OCI-LY7 (cell line): ENCODE measurements at regions not wholly inside any gene's neighbourhood (a gene's known extent, or its start where the extent isn't known, plus 50 kb on each side); places are given as distances from the start of the nearest gene placed in this dataset.
A peak's percentile ranks its signal among the peaks of the same experiment; 100 is the strongest.
"Not testable (repeated sequence)": the region's sequence is repeated elsewhere in the genome, so short reads cannot be mapped to it uniquely, and the experiment has no call there.

Experiments used
- BruUV-seq: library from RNA; stranded (reverse); fragments of 400-500 nt; replicated peaks from 2 replicates; lab custom pipeline; 2021; lab: Mats Ljungman, UMichigan
- CTCF ChIA-PET: fragments of 300-600 bp; sonication (Branson Sonifier 250); formaldehyde crosslinking; loops from one replicate; lab custom pipeline; 2022; ENCODE audit warnings: antibody characterized with exemption; ENCODE audit not compliant: unreplicated experiment; lab: Charles Lee
- POLR2A ChIA-PET: fragments of 300-600 bp; sonication (Branson Sonifier 250); formaldehyde crosslinking; loops from one replicate; lab custom pipeline; 2022; ENCODE audit warnings: antibody characterized with exemption; lab: Charles Lee
- DNase-seq: peaks from one replicate; pipeline ENCODE4 v3.0.0-alpha.2; 2015; ENCODE audit warnings: low spot score
- H2AFZ ChIP-seq: fragments of 200-600 bp; sonication (generic), shearing (Covaris generic); 2 replicates; pipeline ENCODE4 v1.6.1; 2014; ENCODE audit warnings: mild to moderate bottlenecking, antibody characterized with exemption, low read length, moderate library complexity
- H3K27ac ChIP-seq: fragments of 200-600 bp; sonication (generic); 2 replicates; pipeline ENCODE4 v1.5.1; 2014; ENCODE audit warnings: mixed run types, low read depth, mild to moderate bottlenecking, moderate library complexity, low read length, inconsistent platforms; ENCODE audit not compliant: poor library complexity, severe bottlenecking
- H3K36me3 ChIP-seq: fragments of 200-600 bp; sonication (generic); 2 replicates; pipeline ENCODE4 v1.6.1; 2014; ENCODE audit warnings: mild to moderate bottlenecking, antibody characterized with exemption, low read length, moderate library complexity, mixed read lengths; ENCODE audit not compliant: insufficient read depth
- H3K4me1 ChIP-seq: fragments of 200-600 bp; sonication (generic); 2 replicates; pipeline ENCODE4 v1.5.1; 2014; ENCODE audit warnings: mild to moderate bottlenecking, low read length; ENCODE audit not compliant: insufficient read depth, poor library complexity, severe bottlenecking
- H3K4me2 ChIP-seq: fragments of 200-600 bp; sonication (generic); 2 replicates; pipeline ENCODE4 v1.6.1; 2014; ENCODE audit warnings: mild to moderate bottlenecking, low read length
- H3K4me3 ChIP-seq: fragments of 200-600 bp; sonication (generic); 2 replicates; pipeline ENCODE4 v1.5.1; 2014; ENCODE audit warnings: mild to moderate bottlenecking, low read depth, low read length; ENCODE audit not compliant: poor library complexity, severe bottlenecking
- H3K79me2 ChIP-seq: fragments of 200-600 bp; sonication (generic); 2 replicates; pipeline ENCODE4 v1.6.1; 2016; ENCODE audit warnings: low read depth, mild to moderate bottlenecking, low read length, moderate library complexity, mixed read lengths; ENCODE audit not compliant: insufficient read depth
- H3K9me2 ChIP-seq: fragments of 200-600 bp; sonication (generic); 2 replicates; pipeline ENCODE4 v1.6.1; 2016; ENCODE audit warnings: mild to moderate bottlenecking, low read length, mixed read lengths; ENCODE audit not compliant: insufficient read depth
- H3K9me3 ChIP-seq: fragments of 200-600 bp; sonication (generic); 2 replicates; pipeline ENCODE4 v1.6.1; 2014; ENCODE audit warnings: mild to moderate bottlenecking, mixed run types, low read length, mixed read lengths
- H4K20me1 ChIP-seq: fragments of 200-600 bp; sonication (generic); 2 replicates; pipeline ENCODE4 v1.6.1; 2014; ENCODE audit warnings: mild to moderate bottlenecking, antibody characterized with exemption, low read length, moderate library complexity, mixed read lengths; ENCODE audit not compliant: insufficient read depth
- EZH2phosphoT487 ChIP-seq: fragments of 200-600 bp; sonication (generic); IDR thresholded peaks from 2 replicates; pipeline ENCODE4 v1.6.1; 2018; ENCODE audit warnings: low read depth, borderline replicate concordance, mild to moderate bottlenecking, mixed run types, antibody characterized with exemption, low read length, moderate library complexity, mixed read lengths
- intact Hi-C: fragments of 100-400 bp; cut with micrococcal nuclease; formaldehyde crosslinking; loops from one replicate; pipeline ENCODE4 v1.10.0; 2022; ENCODE audit not compliant: unreplicated experiment
- TF ChIP-seq, protein P1 (sequence below): fragments of 200-600 bp; sonication (generic); conservative IDR thresholded peaks from 2 replicates; pipeline ENCODE4 v1.5.1; 2014; ENCODE audit warnings: mild to moderate bottlenecking, antibody characterized with exemption, low read length, moderate library complexity, mixed read lengths

DNA sequence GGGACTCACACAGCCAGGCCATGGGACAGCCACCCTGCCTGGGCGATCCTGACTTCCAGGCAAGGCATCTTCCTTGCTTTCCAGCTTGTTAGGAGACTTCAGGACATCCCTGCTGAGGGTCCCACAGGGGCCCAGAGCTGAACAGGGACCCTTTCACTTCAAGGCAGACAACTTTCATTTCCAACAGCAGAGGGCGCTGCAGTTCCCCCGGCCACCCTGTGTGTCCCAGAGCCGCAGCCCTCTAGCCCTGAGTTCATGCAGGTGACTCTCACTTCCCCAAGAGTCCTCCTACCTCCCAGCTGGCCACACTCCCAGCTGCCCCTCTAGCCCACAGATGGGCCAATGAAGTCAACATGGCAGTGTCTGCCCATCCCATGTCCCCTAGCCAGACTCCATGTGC is 1556.0 kb downstream of the FOXD4L5 start:
- H4K20me1 ChIP-seq, H3K9me3 ChIP-seq, BruUV-seq, H2AFZ ChIP-seq, H3K36me3 ChIP-seq, H3K4me3 ChIP-seq, H3K9me2 ChIP-seq, H3K4me1 ChIP-seq, H3K27ac ChIP-seq, POLR2A ChIA-PET, H3K79me2 ChIP-seq, intact Hi-C loops, H3K4me2 ChIP-seq, CTCF ChIA-PET: not testable (repeated sequence)
- DNase-seq: peak; percentile 4
- TF ChIP-seq, protein P1, sequence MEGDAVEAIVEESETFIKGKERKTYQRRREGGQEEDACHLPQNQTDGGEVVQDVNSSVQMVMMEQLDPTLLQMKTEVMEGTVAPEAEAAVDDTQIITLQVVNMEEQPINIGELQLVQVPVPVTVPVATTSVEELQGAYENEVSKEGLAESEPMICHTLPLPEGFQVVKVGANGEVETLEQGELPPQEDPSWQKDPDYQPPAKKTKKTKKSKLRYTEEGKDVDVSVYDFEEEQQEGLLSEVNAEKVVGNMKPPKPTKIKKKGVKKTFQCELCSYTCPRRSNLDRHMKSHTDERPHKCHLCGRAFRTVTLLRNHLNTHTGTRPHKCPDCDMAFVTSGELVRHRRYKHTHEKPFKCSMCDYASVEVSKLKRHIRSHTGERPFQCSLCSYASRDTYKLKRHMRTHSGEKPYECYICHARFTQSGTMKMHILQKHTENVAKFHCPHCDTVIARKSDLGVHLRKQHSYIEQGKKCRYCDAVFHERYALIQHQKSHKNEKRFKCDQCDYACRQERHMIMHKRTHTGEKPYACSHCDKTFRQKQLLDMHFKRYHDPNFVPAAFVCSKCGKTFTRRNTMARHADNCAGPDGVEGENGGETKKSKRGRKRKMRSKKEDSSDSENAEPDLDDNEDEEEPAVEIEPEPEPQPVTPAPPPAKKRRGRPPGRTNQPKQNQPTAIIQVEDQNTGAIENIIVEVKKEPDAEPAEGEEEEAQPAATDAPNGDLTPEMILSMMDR: peak; percentile 56

DNA sequence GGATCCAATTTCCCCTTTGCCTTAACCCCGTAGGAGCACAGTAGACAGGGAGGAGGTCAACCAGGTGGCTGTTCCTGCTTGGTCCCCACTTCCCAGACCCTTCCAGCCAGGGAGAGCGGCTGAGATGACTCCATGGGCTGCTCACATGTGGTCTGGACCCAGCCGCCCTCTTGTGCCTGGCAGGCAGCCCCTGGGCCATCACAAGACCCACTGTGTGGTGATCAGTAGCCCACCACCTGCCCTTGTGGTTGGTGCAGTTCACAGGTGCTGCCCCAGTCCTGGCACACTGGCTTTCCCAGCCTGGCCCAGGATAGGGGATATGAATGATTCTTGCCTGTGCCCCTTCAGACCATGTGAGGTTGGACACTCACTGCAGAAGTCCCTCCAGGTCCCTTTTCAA is 1556.7 kb downstream of the FOXD4L5 start:
- no peaks in the 10 kb centered on the region for H3K79me2 ChIP-seq
- intact Hi-C loops: no loop called here
- TF ChIP-seq, protein P1: no peak
- no peak for TF ChIP-seq EZH2phosphoT487
- no peaks in the 10 kb centered on the region for H3K9me3 ChIP-seq
- no TSS peak for BruUV-seq
- POLR2A ChIA-PET: no interaction called here
- no peaks in the 10 kb centered on the region for H3K4me1 ChIP-seq
- no peaks in the 10 kb centered on the region for H3K9me2 ChIP-seq
- H2AFZ ChIP-seq: no peak overlapping the region
- H3K4me2 ChIP-seq: no peak overlapping the region
- no peaks in the 10 kb centered on the region for H3K36me3 ChIP-seq
- DNase-seq: no peak
- CTCF ChIA-PET: no interaction called here
- no peaks in the 10 kb centered on the region for H4K20me1 ChIP-seq
- no peak overlapping the region for H3K27ac ChIP-seq
- H3K4me3 ChIP-seq: no peak overlapping the region

DNA sequence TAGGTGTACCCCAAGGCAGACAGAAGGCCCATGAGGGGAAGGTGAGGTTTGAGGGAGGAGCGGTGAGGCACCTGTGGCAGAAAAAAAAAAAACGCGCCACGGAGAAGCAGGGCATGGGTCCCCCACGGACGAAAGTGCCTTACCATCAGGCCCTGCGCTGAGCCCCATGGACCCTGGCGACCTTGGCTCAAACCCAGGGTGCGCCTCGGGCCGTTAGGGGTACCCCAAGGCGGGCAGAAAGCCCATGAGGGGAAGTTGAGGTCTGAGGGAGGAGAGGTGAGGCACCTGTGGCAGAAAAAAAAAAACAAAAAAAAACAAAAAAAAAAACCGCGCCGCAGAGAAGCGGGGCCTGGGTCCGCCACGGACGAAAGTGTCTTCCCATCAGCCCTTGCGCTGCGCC is 1576.7 kb downstream of the FOXD4L5 start:
- H3K27ac ChIP-seq, DNase-seq, H4K20me1 ChIP-seq, BruUV-seq, H3K9me2 ChIP-seq, H2AFZ ChIP-seq, H3K36me3 ChIP-seq, H3K79me2 ChIP-seq, H3K4me1 ChIP-seq, POLR2A ChIA-PET, H3K4me3 ChIP-seq, H3K4me2 ChIP-seq, CTCF ChIA-PET, H3K9me3 ChIP-seq, intact Hi-C loops: not testable (repeated sequence)

DNA sequence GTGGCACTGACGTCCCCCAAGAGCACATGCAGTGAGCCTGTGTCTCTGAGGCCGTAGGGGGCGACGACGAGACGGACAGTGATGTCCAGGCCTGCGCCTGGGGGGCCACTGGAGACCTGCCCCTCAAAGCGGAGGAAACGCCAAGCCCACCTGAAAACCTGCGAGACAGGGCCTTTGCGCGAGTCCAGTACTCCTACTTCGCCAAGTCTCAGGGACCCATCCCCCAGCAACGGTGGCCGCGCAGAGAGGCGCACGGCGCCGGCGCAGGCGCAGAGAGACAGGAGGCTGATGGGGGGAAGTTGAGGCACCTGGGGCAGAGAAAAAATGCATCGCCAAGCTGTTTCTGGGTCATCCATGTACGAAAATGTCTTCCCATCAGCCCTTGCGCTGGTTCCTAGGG is 1580.6 kb downstream of the FOXD4L5 start:
- H3K9me2 ChIP-seq, POLR2A ChIA-PET, BruUV-seq, intact Hi-C loops, DNase-seq, H3K36me3 ChIP-seq, H3K4me3 ChIP-seq, H3K79me2 ChIP-seq, CTCF ChIA-PET, H4K20me1 ChIP-seq, H3K27ac ChIP-seq, H3K4me2 ChIP-seq, H3K9me3 ChIP-seq, H2AFZ ChIP-seq, H3K4me1 ChIP-seq: not testable (repeated sequence)

DNA sequence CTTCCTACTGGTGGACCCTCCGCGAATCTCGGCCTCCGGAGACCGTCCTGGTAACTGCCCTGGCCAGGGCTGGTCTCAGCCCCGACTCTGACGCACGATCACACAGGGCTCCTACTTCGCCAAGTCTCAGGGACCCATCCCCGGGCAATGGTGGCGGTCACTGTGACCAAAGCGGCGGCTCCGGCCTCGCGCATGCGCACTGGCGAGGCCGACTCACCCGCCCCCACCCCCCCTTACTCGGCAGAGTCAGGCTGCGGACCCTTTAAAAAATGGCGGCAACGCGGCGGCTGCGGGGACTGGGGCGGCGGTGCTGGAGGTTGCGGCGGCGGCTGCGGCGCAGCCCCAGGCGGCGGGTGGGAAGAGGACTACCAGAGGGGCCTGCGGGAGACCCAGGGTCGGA is 1581.3 kb downstream of the FOXD4L5 start:
- intact Hi-C loops, POLR2A ChIA-PET, H3K4me3 ChIP-seq, BruUV-seq, H3K79me2 ChIP-seq, H3K9me2 ChIP-seq, H3K27ac ChIP-seq, H3K9me3 ChIP-seq, CTCF ChIA-PET, H3K4me2 ChIP-seq, DNase-seq, H3K36me3 ChIP-seq, H3K4me1 ChIP-seq, H2AFZ ChIP-seq, H4K20me1 ChIP-seq: not testable (repeated sequence)
